CD4-positive, alpha-beta T cell treated with Interleukin-1 beta for 1 hour (primary cell): ENCODE measurements at regions not wholly inside any gene's neighbourhood (a gene's known extent, or its start where the extent isn't known, plus 50 kb on each side); places are given as distances from the start of the nearest gene placed in this dataset.

ENCODE experiments used
- DNase-seq, 2 donors: peaks; one replicate each; pipeline ENCODE4 v3.0.0-alpha.2; 2020 to 2022

GRCh38 chr9:90288275-90288639 lies 354.4 kb downstream of the DIRAS2 start:
- no peak for DNase-seq

- no peak for DNase-seq
These were observed 351.7 kb downstream of the DIRAS2 start for GRCh38 chr9:90290716-90291485.

- DNase-seq: no peak
These were observed 346.1 kb downstream of the DIRAS2 start for GRCh38 chr9:90296539-90296938.

GRCh38 chr9:90299968-90300367 lies 342.7 kb downstream of the DIRAS2 start:
- no peak for DNase-seq

- DNase-seq: no peak
These were observed 341.9 kb downstream of the DIRAS2 start for GRCh38 chr9:90300611-90301276.

- no peak for DNase-seq
These were observed 341.4 kb downstream of the DIRAS2 start for GRCh38 chr9:90301277-90301653.

GRCh38 chr9:90303655-90304054 lies 339.0 kb downstream of the DIRAS2 start:
- DNase-seq: no peak

GRCh38 chr9:90306158-90306557 lies 336.5 kb downstream of the DIRAS2 start:
- no peak for DNase-seq

- no peak for DNase-seq
These were observed 335.3 kb downstream of the DIRAS2 start for GRCh38 chr9:90307167-90307833.

- DNase-seq: no peak
These were observed 334.7 kb downstream of the DIRAS2 start for GRCh38 chr9:90307891-90308290.

GRCh38 chr9:90308691-90309090 lies 333.9 kb downstream of the DIRAS2 start:
- no peak for DNase-seq

- no peak for DNase-seq
These were observed 332.7 kb downstream of the DIRAS2 start for GRCh38 chr9:90309809-90310520.

- no peak for DNase-seq
These were observed 332.1 kb downstream of the DIRAS2 start for GRCh38 chr9:90310521-90310876.

GRCh38 chr9:90311811-90312210 lies 330.8 kb downstream of the DIRAS2 start:
- no peak for DNase-seq

- DNase-seq: no peak
These were observed 320.3 kb downstream of the DIRAS2 start for GRCh38 chr9:90322296-90322695.

- DNase-seq: no peak
These were observed 316.5 kb downstream of the DIRAS2 start for GRCh38 chr9:90325913-90326653.

GRCh38 chr9:90330231-90330630 lies 312.4 kb downstream of the DIRAS2 start:
- no peak for DNase-seq

GRCh38 chr9:90331826-90332575 lies 310.6 kb downstream of the DIRAS2 start:
- no peak for DNase-seq

- DNase-seq: no peak
These were observed 309.4 kb downstream of the DIRAS2 start for GRCh38 chr9:90333226-90333625.

- no peak for DNase-seq
These were observed 302.2 kb downstream of the DIRAS2 start for GRCh38 chr9:90340421-90340820.

- DNase-seq: no peak
These were observed 300.0 kb downstream of the DIRAS2 start for GRCh38 chr9:90342607-90343006.

GRCh38 chr9:90343366-90343765 lies 299.3 kb downstream of the DIRAS2 start:
- DNase-seq: no peak
